GM21367 (cell line): ENCODE measurements at regions not wholly inside any gene's neighbourhood (a gene's known extent, or its start where the extent isn't known, plus 50 kb on each side); places are given as distances from the start of the nearest gene placed in this dataset.

ENCODE experiments used
- ATAC-seq: cut with Tn5 transposase; IDR thresholded peaks from one replicate; pipeline ENCODE4 v1.9.1; 2021; ENCODE audit not compliant: unreplicated experiment

DNA sequence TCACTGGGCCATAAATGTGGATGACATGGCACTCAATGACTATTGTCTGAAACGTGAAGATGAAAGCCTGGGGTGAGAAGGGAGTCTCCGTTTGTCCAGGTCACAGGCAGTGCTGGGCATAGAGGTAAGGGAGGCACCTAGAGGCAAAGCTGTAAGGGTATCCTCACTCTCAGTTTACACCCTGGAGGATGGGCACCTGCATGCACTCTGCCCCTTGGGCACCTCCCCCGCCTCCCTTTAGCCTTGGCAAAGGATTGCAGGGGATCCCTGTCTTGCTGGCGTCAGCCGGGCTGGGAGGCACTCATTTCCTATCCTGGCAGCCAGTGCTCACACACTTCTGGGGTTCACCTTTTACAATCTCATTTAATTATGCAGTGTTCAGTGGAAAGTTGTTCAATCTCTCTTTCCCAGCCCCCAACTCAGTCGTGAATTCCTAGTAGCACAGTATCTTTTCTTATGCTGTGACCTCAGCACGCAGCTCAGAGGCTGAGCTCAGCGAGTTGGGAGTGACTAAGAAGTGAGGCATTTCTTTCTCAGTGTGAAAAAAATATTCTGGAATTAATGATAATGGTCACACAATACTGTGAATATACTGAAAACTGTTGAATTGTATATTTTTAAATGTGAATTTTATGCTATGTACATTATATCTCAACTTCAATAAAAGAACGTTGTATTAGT lies 866.6 kb downstream of the BRD1 start:
- ATAC-seq, result no peak

DNA sequence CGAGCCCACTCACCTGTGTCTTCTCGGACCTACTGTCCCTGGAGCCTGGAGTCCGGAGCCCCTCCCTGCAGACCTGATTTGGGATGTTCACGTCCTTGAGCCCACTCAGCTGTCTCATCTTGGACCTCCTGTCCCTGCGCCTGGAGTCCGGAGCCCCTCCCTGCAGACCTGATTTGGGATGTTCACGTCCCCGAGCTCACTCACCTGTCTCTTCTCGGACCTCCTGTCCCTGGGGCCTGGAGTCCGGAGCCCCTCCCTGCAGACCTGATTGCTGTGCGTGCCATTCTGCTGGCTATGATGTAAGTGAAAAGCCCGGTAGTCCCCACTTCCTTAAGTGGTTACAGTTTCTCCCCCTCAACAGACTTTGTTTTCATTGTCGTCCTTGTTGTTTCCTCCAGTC lies 867.1 kb downstream of the BRD1 start:
- no peak for ATAC-seq

DNA sequence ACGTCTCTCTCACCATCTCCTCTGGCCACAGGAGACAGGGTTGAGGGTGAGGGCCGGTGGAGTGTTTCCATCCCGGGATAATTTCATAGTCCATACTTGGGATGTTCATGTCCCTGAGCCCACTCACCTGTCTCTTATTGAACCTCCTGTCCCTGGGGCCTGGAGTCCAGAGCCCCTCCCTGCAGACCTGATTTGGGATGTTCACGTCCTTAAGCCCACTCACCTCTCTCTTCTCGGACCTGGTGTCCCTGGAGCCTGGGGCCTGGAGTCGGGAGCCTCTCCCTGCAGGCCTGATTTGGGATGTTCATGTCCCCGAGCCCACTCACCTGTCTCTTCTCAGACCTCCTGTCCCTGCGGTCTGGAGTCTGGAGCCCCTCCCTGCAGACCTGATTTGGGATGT lies 868.2 kb downstream of the BRD1 start:
- ATAC-seq, result no peak

DNA sequence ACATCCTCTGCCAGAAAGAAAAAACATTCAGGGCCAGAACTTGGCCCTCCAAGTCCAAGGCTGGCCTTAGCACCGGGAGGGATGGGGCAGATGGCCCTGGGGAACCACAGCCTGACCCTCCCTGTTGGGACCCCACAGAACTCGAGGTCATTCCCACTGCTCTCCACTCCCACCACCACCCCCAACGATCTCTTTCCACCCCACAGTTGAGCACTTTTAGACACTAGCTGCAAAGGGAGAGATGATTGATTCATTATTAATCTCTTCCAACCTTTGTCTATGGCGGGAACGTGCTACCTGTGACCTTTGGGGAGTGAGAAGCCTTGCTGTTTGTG lies 869.7 kb downstream of the BRD1 start:
- ATAC-seq, result no peak

DNA sequence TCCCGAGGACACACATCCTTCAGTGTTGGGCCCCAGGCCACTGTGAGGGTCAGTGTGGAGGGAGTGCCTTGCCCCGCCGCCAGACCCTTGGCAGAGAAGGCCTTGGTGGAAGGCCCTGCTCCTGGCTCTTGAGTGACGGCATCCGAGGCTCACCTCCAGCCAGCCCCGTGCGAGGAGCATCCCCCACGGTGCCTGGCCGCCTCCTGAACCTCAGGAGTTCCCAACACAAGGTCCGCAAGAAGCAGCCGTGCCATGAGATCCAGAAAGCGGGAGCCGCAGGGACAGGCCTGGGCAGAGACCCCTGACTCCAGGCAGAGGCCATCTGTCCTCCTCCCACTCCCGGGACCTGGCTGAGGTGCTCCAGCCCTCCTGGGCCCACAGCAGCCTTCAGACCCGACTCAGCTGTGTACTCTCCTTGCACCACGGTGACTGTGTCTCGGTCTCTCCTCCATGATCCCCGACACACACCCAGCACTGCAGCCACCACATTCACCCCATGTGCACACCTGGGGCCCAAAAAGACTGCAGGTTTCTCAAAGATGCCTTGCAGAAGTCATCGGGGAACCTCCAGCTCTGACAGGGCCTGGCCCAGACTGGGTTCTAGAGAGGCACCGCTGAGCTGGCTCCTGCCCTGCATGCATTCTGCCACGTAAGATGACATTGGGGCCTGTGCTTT lies 870.2 kb downstream of the BRD1 start:
- no peak for ATAC-seq

DNA sequence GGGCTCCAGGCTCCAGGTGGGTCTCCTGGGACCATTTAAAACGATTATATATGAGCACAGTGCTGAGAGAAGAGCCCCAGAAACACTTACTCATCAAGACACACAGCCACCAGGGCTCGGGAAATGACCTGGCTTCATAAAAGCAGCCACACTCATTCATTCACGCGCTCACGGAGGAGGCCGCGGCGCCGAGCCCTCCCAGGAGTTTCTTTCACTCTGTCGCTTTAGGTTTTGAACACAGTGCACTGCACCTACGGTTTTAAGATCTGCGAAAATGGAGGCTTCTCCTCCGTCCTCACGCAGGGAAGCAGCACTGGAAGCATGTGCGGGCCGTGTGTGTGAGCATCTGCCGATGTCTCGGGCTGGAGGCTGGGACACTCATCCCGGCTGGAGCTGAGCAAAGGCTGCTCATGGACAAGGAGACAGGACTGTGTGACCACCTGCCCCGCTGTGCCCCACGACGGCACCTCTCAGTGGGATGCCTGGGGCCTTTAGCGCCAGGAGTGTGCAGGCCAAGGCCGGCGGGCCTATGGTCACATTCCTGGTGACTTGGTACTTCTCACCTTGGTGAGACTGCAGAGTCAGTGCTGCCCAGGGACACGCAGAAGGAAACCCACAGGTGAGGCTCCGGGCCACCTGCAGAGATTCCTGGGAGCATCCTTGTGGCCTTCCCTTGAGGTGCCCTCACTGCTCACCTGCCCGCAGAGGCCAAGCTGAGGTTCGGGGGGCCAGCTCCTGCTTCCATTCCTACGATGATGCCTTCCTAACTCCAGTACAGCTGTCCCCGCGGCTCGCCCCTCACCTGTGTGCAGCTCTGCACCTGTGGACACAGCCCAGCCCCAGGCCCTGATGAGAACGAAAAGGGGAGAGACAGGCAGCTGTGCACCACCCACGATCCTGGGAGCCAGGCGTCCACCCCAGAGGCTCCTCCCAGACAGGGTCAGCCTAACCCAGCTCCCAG lies 872.0 kb downstream of the BRD1 start:
- ATAC-seq, result no peak

DNA sequence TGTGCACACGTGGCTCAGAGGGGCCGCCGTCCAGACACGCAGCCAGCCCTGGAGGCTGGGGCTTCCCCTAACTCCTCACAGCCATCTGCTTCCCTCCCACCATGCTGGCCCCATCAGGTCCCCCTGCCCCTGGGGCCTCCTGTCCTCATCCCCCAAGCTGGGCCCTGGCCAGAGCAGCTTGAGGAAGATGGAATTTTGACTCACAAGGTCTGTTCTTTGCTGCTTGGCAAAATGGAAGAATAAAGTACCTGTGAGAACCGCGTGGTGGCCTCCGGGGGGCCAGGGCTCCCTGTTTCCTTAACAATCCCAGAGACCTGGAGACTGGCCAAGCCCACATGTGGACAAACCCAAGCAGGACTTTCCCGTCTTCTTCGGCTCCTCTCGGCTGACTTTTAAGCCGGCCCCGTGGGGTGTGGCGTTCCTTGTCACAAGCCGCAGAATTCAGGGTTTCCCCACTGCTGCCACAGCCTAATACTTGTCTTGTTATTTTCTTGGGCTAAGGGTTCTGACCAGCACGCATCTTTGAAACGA lies 872.8 kb downstream of the BRD1 start:
- ATAC-seq, result no peak

DNA sequence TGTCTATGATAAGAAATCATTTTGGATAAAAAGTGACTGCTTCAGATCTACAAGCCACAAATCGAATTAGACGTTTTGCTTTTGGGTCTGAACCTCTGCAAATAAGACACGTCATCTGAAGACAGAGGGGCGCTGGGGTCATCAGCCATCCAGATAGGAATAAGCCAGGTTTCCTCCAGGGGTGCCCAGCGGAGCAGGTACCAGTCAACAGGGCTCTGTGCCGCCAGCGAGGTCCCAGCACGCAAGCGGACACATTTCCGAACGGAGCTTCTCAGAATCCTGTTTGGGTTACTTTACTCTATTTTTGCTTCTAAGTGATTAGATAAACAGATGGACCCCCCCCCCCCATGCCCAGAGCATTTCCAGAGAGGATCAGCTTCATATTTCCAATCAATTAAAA lies 873.8 kb downstream of the BRD1 start:
- no peak for ATAC-seq

DNA sequence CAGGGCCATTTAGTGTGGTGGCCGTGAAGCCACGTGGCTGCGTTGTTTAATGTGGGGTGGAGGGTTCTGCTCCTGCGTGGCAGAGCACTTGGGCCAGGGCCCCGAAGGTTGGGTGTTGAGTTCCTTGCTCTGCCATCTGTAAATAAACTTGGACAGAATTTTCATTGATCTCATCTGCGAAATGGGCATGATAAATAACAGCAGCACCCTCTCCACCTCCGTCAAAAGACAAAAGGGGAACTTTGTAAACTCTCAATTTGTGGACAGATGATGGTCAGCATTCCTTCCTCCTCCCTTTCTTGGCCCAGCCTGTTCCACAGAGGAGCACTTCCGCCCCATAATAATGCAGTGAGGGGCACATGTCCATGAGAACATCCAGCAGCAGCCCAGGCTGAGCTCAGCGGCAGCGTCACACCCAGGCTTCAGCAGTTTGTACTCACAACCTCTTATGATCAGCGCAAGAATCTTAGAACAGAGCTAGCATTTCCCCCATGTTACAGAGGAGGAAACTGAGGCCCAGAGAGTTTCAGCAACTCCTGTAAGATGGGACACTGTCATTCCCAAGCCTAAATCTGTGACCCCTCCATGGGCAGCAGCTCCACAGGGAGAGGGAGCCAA lies 874.5 kb downstream of the BRD1 start:
- no peak for ATAC-seq

DNA sequence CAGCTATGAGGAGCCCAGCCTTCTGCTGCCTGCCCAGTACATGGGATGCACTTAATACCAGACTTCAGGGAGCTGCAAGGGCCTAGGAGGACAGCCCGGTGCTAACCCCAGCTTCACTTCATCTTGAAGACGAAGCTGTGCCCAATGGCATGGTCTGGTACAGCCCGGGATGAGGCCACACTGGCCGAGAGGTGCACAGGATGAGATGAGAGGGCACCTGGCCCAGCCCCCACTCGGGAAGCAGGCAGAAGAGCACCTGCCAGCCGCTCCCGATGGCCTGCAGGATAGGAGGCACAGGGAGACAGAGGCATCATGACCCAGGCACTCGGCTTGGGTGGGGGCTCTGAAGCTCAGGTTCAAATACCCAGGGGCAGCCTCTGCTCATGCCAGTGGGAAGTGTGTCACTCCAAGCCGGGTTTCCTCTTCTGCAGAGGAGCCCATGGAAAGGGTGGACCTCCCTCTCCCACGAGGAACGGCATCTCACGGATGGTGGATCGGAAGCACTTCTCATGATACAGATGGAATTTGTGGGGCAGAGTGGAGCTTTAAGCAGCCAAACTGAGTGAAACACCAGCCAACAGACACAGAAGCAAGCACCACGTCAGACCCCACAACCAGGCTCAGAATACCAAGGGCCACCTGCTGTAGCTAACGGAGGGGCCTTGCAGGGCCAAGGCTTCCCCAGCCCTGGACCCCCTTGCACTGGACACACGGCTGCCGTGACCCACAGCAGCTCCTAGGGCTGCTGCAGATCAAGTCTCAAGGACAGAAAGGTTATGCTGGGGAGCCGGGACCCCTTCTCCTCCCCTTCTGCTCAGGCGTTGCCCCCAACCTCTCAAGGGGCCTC lies 875.2 kb downstream of the BRD1 start:
- no peak for ATAC-seq

DNA sequence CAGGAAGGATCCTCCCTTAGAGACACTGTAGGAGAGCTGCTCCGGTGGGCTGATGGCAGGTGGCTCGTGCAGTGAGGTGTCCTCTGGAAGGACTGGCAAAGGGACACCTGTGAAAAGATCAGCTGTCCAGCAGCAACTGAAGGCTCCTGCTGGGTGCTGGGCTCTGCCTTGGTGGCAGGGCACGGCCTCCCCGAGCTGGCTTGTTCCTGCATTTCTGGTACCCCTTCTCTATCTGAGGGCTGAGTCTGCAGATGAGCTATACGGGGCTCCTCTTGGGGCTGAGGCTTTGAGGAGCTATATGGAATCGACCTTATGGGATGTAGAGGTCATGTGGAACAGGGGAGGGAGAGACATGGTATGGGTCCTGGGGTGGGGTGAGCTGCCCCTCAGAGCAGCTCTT lies 875.8 kb downstream of the BRD1 start:
- ATAC-seq, result no peak

DNA sequence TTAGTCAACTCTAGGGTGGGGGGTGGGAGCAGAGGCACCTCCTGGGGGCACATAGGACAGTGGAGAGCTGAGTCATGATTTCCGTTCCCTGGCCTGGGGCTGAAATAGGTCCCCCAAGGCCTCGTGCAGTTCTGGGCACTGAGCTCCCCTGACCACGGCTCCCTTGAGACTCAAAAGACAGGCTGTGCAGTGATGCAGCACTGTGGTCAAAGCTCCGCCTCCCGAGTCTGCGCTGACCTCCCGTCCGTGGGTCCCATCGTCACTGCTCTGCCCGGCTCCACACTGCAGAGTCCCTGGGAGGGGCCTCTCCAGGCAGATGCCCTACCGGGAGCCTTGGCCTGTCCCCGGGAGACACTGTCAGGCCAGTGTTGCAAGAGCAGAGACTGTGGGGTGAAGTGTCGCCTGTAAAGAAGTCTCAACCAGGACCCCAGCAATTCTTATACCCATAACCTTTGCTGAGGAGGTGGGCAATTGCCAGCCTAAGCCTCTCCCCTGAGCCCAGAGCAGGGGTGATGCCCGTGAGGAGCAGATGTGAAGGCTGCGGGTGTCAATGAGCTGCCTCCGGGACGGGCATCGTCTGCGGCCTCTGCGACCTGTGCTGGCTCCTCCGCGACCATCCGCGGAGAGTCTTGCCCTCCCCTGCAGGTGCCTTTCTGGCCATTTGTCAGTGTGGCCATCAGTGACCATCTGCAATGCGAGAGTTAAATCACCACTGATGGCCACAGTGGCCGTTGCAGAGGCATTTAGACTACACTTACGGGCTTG lies 877.3 kb downstream of the BRD1 start:
- no peak for ATAC-seq

DNA sequence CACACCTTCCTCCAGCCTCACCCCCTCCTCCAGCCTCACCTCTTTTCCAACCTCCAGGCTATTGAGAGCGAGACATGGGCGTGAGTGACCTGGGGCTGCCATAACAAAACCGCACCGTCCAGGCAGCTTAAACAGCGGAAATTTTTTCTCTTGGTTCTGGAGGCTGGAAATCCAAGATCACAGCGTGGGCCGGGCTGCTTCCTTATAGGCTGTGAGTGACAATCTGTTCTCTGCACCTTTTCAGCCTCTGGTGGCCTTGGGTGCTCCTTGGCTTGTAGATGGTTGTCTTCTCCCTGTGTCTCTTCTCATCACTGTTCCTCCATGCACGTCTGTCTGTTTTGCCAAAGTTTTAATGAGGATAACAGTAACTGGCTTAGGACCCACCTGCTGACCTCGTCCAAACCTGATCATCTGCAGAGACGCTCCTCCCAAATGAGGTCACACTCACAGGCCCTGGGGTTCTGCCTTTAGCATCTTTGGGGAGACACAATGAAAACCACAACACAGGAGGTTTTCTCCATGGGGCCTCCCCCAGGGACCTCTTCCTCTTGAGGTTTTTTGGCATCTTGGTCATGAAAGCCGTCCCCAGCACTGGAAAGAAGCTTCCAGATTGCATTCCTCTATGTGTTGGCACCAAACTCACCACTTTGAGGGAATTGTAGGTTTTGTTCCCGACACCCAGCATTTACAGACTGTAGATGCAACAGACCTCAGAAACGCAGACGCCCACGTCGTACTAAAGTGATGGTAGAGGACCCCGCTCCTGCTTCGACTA lies 878.1 kb downstream of the BRD1 start:
- ATAC-seq, result no peak

DNA sequence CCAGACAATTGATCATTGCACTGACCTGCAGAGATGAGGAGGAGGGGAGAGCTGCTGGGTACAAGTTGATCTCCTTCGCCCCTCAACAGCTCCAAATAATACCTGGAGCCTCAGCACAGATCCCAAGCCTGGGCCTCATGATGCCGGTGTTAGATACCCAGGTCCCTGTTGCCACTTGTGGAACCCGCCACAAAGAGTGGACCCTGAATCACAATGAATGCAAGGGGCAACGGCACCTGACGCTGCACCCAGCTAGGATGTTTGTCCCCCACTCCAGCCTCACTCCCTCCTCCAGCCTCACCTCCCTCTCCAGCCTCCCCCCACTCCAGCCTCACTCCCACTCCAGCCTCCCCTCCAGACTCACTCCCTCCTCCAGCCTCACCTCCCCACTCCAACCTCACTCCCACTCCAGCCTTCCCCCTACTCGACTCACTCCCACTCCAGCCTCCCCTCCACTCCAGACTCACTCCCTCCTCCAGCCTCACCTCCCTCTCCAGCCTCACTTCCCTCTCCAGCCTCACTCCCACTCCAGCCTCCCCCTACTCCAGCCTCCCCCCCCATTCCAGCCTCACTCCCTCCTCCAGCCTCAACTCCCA lies 879.0 kb downstream of the BRD1 start:
- ATAC-seq, result no peak

DNA sequence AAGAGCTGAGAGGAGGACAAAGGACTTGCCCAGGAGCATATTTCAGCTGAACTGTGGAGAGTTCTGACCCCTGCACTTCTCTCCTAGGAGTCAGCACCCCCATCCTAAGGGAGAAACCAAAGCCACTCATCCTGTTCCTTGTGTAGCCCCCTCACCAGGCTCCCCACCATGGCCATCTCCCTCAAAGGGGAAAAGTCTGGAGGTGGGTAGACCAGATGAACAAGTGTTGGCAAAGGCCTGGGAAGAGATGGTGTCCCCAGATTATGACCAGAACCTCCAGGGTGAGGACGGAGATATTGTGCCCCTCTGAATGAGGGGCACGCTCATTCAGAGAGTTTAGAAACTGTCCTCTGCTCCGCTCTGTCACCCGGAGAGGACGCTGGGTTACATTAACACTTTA lies 880.0 kb downstream of the BRD1 start:
- no peak for ATAC-seq

DNA sequence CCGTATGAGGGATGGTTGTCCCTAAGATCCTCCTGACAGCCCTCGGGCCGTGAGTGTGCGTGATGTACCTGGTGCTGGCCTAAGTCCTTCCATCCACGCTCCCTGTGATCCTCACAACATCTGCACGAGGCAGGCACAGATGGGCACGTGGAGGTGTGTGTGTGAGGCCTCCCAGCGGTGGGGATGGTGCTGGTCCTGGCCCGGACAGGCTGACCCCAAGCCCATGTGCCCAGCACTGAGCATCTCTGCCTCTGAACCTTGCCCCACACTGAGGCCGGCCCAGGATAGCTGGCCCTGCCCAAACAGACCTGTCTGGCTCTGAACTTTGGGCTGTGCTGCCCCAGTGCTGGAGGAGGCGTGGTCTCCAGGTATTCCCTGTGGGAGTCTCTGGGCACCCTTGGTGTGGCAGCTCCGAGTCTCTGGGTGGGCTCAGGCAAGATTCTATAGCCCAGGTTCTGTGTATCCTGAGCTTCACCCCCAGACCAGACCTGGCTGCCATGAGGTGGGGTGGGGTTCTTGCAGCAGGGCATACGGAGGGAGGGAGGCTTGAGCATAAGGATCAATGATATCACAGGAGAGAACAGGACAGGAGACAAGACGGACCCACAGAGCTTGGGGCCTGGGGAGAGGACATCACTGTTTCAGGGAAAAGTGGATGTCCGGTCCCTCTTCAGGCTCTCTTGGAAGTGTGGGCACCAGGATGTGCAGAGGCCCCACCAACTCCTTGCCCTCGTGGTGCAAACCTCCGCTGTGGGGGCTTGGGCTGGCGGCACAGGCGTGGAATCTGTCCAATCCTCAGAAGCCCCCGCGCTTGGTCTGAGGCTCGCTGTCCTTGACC lies 881.8 kb downstream of the BRD1 start:
- ATAC-seq, result no peak

DNA sequence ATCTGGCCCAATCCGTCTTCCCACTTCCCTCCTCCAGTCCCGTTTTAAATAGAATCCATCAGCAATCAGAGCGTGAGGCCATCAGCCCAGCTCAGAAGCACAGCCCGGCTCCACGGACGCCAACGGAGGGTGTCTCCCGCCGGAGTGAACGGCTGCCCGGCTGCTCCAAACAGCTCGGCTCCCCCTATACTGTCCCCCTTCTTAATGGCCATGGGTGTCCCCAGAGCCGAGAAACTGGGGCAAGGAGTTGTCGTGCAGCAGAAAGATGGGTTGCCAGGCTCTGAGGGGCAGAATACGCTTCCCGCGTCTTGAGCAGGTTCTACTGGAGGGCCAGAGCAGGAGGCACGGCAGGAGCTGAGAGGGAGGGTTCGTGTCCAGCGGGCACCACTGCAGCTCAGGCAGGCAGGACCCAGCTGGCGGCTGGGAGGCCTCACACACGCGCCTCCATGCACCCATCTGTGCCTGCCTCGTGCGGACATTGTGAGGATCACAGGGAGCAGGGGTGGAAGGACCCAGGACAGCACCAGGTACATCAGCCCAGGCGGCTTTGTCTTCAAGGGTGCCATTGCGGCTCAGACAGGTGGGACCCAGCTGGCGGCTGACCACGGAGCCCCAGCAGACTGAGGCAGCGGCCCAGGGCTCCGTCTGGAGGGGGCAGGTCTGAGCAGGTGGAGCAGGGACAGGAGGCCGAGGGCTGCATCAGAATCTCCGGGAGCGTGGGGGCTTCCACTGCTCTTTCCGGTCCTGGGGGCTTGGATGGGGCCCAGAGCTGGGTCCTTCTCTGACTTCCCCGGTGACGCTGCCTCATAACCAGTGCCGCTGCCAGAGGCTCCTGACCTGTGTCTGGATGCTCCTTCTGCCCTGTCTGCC lies 882.7 kb downstream of the BRD1 start:
- ATAC-seq, result no peak
